Liver (tissue), 2 donors: ENCODE measurements at regions not wholly inside any gene's neighbourhood (a gene's known extent, or its start where the extent isn't known, plus 50 kb on each side); places are given as distances from the start of the nearest gene placed in this dataset.

Source experiments
- TF ChIP-seq, protein P1 (sequence below): fragments of 150-350 bp; IDR thresholded peaks from 2 replicates; pipeline ENCODE4 v1.5.1; 2017; ENCODE audit warnings: improper control_type of control experiment, low read depth, low read length; ENCODE audit not compliant: missing input control
- TF ChIP-seq, protein P2 (sequence below): IDR thresholded peaks from 2 replicates; pipeline ENCODE4 v1.6.1; 2016; ENCODE audit warnings: antibody characterized with exemption, mild to moderate bottlenecking
- donor health status: healthy.

- TF ChIP-seq, protein P1, sequence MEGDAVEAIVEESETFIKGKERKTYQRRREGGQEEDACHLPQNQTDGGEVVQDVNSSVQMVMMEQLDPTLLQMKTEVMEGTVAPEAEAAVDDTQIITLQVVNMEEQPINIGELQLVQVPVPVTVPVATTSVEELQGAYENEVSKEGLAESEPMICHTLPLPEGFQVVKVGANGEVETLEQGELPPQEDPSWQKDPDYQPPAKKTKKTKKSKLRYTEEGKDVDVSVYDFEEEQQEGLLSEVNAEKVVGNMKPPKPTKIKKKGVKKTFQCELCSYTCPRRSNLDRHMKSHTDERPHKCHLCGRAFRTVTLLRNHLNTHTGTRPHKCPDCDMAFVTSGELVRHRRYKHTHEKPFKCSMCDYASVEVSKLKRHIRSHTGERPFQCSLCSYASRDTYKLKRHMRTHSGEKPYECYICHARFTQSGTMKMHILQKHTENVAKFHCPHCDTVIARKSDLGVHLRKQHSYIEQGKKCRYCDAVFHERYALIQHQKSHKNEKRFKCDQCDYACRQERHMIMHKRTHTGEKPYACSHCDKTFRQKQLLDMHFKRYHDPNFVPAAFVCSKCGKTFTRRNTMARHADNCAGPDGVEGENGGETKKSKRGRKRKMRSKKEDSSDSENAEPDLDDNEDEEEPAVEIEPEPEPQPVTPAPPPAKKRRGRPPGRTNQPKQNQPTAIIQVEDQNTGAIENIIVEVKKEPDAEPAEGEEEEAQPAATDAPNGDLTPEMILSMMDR, result no peak
- TF ChIP-seq, protein P2, sequence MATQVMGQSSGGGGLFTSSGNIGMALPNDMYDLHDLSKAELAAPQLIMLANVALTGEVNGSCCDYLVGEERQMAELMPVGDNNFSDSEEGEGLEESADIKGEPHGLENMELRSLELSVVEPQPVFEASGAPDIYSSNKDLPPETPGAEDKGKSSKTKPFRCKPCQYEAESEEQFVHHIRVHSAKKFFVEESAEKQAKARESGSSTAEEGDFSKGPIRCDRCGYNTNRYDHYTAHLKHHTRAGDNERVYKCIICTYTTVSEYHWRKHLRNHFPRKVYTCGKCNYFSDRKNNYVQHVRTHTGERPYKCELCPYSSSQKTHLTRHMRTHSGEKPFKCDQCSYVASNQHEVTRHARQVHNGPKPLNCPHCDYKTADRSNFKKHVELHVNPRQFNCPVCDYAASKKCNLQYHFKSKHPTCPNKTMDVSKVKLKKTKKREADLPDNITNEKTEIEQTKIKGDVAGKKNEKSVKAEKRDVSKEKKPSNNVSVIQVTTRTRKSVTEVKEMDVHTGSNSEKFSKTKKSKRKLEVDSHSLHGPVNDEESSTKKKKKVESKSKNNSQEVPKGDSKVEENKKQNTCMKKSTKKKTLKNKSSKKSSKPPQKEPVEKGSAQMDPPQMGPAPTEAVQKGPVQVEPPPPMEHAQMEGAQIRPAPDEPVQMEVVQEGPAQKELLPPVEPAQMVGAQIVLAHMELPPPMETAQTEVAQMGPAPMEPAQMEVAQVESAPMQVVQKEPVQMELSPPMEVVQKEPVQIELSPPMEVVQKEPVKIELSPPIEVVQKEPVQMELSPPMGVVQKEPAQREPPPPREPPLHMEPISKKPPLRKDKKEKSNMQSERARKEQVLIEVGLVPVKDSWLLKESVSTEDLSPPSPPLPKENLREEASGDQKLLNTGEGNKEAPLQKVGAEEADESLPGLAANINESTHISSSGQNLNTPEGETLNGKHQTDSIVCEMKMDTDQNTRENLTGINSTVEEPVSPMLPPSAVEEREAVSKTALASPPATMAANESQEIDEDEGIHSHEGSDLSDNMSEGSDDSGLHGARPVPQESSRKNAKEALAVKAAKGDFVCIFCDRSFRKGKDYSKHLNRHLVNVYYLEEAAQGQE, result no peak
These were observed 290.6 kb upstream of the KLF3 start for GRCh38 chr4:38373375-38373774.
